ENCODE measurements at regions not wholly inside any gene's neighbourhood (a gene's known extent, or its start where the extent isn't known, plus 50 kb on each side); places are given as distances from the start of the nearest gene placed in this dataset.

- DNase-seq (ENCODE audit: low read depth) = no peak
- no peak overlapping the region for H3K4me3 ChIP-seq (ENCODE audit: low read depth, low read length)
- no peak for TF ChIP-seq CTCF (conservative IDR thresholded peaks at IDR 0.05; ENCODE audit: low read depth, low read length)
Measured at GRCh38 chr5:125375143-125375542, 628.7 kb upstream of the ZNF608 start.

- no peak overlapping the region for H3K4me3 ChIP-seq (ENCODE audit: low read depth, low read length)
- no peak for DNase-seq (ENCODE audit: low read depth)
- no peak for TF ChIP-seq CTCF (conservative IDR thresholded peaks at IDR 0.05; ENCODE audit: low read depth, low read length)
Measured at GRCh38 chr5:125376059-125376641, 629.7 kb upstream of the ZNF608 start.

- no peak for TF ChIP-seq CTCF (conservative IDR thresholded peaks at IDR 0.05; ENCODE audit: low read depth, low read length)
- H3K4me3 ChIP-seq (ENCODE audit: low read depth, low read length) = no peak overlapping the region
- no peak for DNase-seq (ENCODE audit: low read depth)
Measured at GRCh38 chr5:125377141-125377540, 630.7 kb upstream of the ZNF608 start.

GRCh38 chr5:125381290-125381689, 634.9 kb upstream of the ZNF608 start:
- no peak for TF ChIP-seq CTCF (conservative IDR thresholded peaks at IDR 0.05; ENCODE audit: low read depth, low read length)
- no peak for DNase-seq (ENCODE audit: low read depth)
- H3K4me3 ChIP-seq (ENCODE audit: low read depth, low read length) = no peak overlapping the region

- TF ChIP-seq CTCF (conservative IDR thresholded peaks at IDR 0.05; ENCODE audit: low read depth, low read length) = no peak
- DNase-seq (ENCODE audit: low read depth) = no peak
- no peak overlapping the region for H3K4me3 ChIP-seq (ENCODE audit: low read depth, low read length)
Measured at GRCh38 chr5:125384071-125384470, 637.6 kb upstream of the ZNF608 start.

- H3K4me3 ChIP-seq (ENCODE audit: low read depth, low read length) = no peak overlapping the region
- TF ChIP-seq CTCF (conservative IDR thresholded peaks at IDR 0.05; ENCODE audit: low read depth, low read length) = no peak
- DNase-seq (ENCODE audit: low read depth) = no peak
Measured at GRCh38 chr5:125390326-125390725, 643.9 kb upstream of the ZNF608 start.

GRCh38 chr5:125393221-125393815, 646.9 kb upstream of the ZNF608 start:
- no peak for TF ChIP-seq CTCF (conservative IDR thresholded peaks at IDR 0.05; ENCODE audit: low read depth, low read length)
- no peak for DNase-seq (ENCODE audit: low read depth)
- no peak overlapping the region for H3K4me3 ChIP-seq (ENCODE audit: low read depth, low read length)
